ENCODE measurements at regions not wholly inside any gene's neighbourhood (a gene's known extent, or its start where the extent isn't known, plus 50 kb on each side); places are given as distances from the start of the nearest gene placed in this dataset.

- in situ Hi-C loops (cut with HindIII; ENCODE audit: low sequenced_read_pairs) = no loop called here
These were observed 396.7 kb upstream of the MMADHC start for GRCh38 chr2:149984311-149984710.

- in situ Hi-C loops (cut with HindIII; ENCODE audit: low sequenced_read_pairs) = no loop called here
These were observed 384.5 kb upstream of the MMADHC start for GRCh38 chr2:149972066-149972465.

GRCh38 chr2:149954981-149955600, 367.5 kb upstream of the MMADHC start:
- in situ Hi-C loops (cut with HindIII; ENCODE audit: low sequenced_read_pairs) = no loop called here

GRCh38 chr2:149953627-149954026, 366.1 kb upstream of the MMADHC start:
- in situ Hi-C loops (cut with HindIII; ENCODE audit: low sequenced_read_pairs) = no loop called here

- in situ Hi-C loops (cut with HindIII; ENCODE audit: low sequenced_read_pairs) = no loop called here
These were observed 343.9 kb upstream of the MMADHC start for GRCh38 chr2:149931486-149931885.

GRCh38 chr2:149928011-149928410, 340.4 kb upstream of the MMADHC start:
- in situ Hi-C loops (cut with HindIII; ENCODE audit: low sequenced_read_pairs) = no loop called here

- in situ Hi-C loops (cut with HindIII; ENCODE audit: low sequenced_read_pairs) = no loop called here
These were observed 338.6 kb upstream of the MMADHC start for GRCh38 chr2:149926149-149926548.

- in situ Hi-C loops (cut with HindIII; ENCODE audit: low sequenced_read_pairs) = no loop called here
These were observed 337.1 kb upstream of the MMADHC start for GRCh38 chr2:149924549-149925213.

- in situ Hi-C loops (cut with HindIII; ENCODE audit: low sequenced_read_pairs) = no loop called here
These were observed 336.5 kb upstream of the MMADHC start for GRCh38 chr2:149924028-149924427.

- in situ Hi-C loops (cut with HindIII; ENCODE audit: low sequenced_read_pairs) = no loop called here
These were observed 334.5 kb upstream of the MMADHC start for GRCh38 chr2:149921911-149922616.

- in situ Hi-C loops (cut with HindIII; ENCODE audit: low sequenced_read_pairs) = no loop called here
These were observed 332.8 kb upstream of the MMADHC start for GRCh38 chr2:149920389-149920788.

GRCh38 chr2:149915151-149915550, 327.6 kb upstream of the MMADHC start:
- in situ Hi-C loops (cut with HindIII; ENCODE audit: low sequenced_read_pairs) = no loop called here

- in situ Hi-C loops (cut with HindIII; ENCODE audit: low sequenced_read_pairs) = no loop called here
These were observed 321.4 kb upstream of the MMADHC start for GRCh38 chr2:149908726-149909683.

GRCh38 chr2:149906886-149907285, 319.3 kb upstream of the MMADHC start:
- in situ Hi-C loops (cut with HindIII; ENCODE audit: low sequenced_read_pairs) = no loop called here

GRCh38 chr2:149904352-149905175, 317.0 kb upstream of the MMADHC start:
- in situ Hi-C loops (cut with HindIII; ENCODE audit: low sequenced_read_pairs) = no loop called here

- in situ Hi-C loops (cut with HindIII; ENCODE audit: low sequenced_read_pairs) = no loop called here
These were observed 316.1 kb upstream of the MMADHC start for GRCh38 chr2:149903626-149904025.

- in situ Hi-C loops (cut with HindIII; ENCODE audit: low sequenced_read_pairs) = no loop called here
These were observed 314.5 kb upstream of the MMADHC start for GRCh38 chr2:149902081-149902480.

GRCh38 chr2:149901231-149901859, 313.8 kb upstream of the MMADHC start:
- in situ Hi-C loops (cut with HindIII; ENCODE audit: low sequenced_read_pairs) = no loop called here

GRCh38 chr2:149899390-149899789, 311.8 kb upstream of the MMADHC start:
- in situ Hi-C loops (cut with HindIII; ENCODE audit: low sequenced_read_pairs) = no loop called here

- in situ Hi-C loops (cut with HindIII; ENCODE audit: low sequenced_read_pairs) = no loop called here
These were observed 307.2 kb upstream of the MMADHC start for GRCh38 chr2:149894760-149895159.
